ENCODE measurements at regions not wholly inside any gene's neighbourhood (a gene's known extent, or its start where the extent isn't known, plus 50 kb on each side); places are given as distances from the start of the nearest gene placed in this dataset.
"Not testable (repeated sequence)": the region's sequence is repeated elsewhere in the genome, so short reads cannot be mapped to it uniquely, and the experiment has no call there.

GRCh38 chr5:56686337-56687195 is 128.8 kb upstream of the MAP3K1 start:
- ATAC-seq, result no peak
- DNase-seq, result no peak

GRCh38 chr5:56685503-56686217 is 129.7 kb upstream of the MAP3K1 start:
- ATAC-seq (peak; percentile 20), DNase-seq (no peak)

GRCh38 chr5:56684159-56684558 is 131.2 kb upstream of the MAP3K1 start:
- DNase-seq, result no peak
- ATAC-seq, result no peak

- DNase-seq, result no peak
- ATAC-seq, result no peak
Observed at GRCh38 chr5:56683733-56684132, 131.6 kb upstream of the MAP3K1 start.

- DNase-seq (no peak), ATAC-seq (no peak)
Observed at GRCh38 chr5:56683281-56683680, 132.1 kb upstream of the MAP3K1 start.

- DNase-seq (no peak), ATAC-seq (no peak)
Observed at GRCh38 chr5:56681346-56681745, 134.0 kb upstream of the MAP3K1 start.

GRCh38 chr5:56680731-56681130 is 134.6 kb upstream of the MAP3K1 start:
- DNase-seq (no peak), ATAC-seq (no peak)

GRCh38 chr5:56677690-56678305 is 137.6 kb upstream of the MAP3K1 start:
- DNase-seq (no peak), ATAC-seq (no peak)

GRCh38 chr5:56676091-56676768 is 139.1 kb upstream of the MAP3K1 start:
- DNase-seq, result no peak
- no peak for ATAC-seq

GRCh38 chr5:56674441-56674840 is 140.9 kb upstream of the MAP3K1 start:
- no peak for ATAC-seq
- DNase-seq, result no peak

- DNase-seq (no peak), ATAC-seq (no peak)
Observed at GRCh38 chr5:56673171-56673570, 142.2 kb upstream of the MAP3K1 start.

GRCh38 chr5:56671571-56671970 is 143.8 kb upstream of the MAP3K1 start:
- no peak for ATAC-seq
- no peak for DNase-seq

- no peak for ATAC-seq
- DNase-seq, result no peak
Observed at GRCh38 chr5:56670916-56671315, 144.4 kb upstream of the MAP3K1 start.

- DNase-seq (peak; percentile 41), ATAC-seq (peak; percentile 85)
Observed at GRCh38 chr5:56669534-56670483, 145.5 kb upstream of the MAP3K1 start.

GRCh38 chr5:56668996-56669395 is 146.4 kb upstream of the MAP3K1 start:
- DNase-seq, result no peak
- ATAC-seq, result no peak

GRCh38 chr5:56667692-56668091 is 147.7 kb upstream of the MAP3K1 start:
- ATAC-seq, result no peak
- no peak for DNase-seq

- no peak for DNase-seq
- no peak for ATAC-seq
Observed at GRCh38 chr5:56666901-56667300, 148.4 kb upstream of the MAP3K1 start.

GRCh38 chr5:56665117-56665516 is 150.2 kb upstream of the MAP3K1 start:
- not testable (repeated sequence) for ATAC-seq

GRCh38 chr5:56664025-56664424 is 151.3 kb upstream of the MAP3K1 start:
- ATAC-seq, result no peak
- DNase-seq, result no peak

More at GRCh38 chr5:56665117-56665516, 150.2 kb upstream of the MAP3K1 start:
- DNase-seq, result not testable (repeated sequence)

- ATAC-seq (no peak), DNase-seq (no peak)
Observed at GRCh38 chr5:56663523-56663922, 151.8 kb upstream of the MAP3K1 start.

GRCh38 chr5:56662893-56663292 is 152.5 kb upstream of the MAP3K1 start:
- DNase-seq (no peak), ATAC-seq (no peak)

All from stimulated activated naive CD8-positive, alpha-beta T cell treated with anti-CD3 and anti-CD28 coated beads, Interleukin-15, Interleukin-2, amounts not matched to agents 100 U/mL and 50 U/mL, for 24 hours (primary cell).